MM.1S (cell line): ENCODE measurements at regions not wholly inside any gene's neighbourhood (a gene's known extent, or its start where the extent isn't known, plus 50 kb on each side); places are given as distances from the start of the nearest gene placed in this dataset.

ENCODE experiments used
- DNase-seq: peaks from one replicate; pipeline ENCODE4 v3.0.0-alpha.2; 2015
- H2AFZ ChIP-seq: fragments of 300-600 bp; sonication (generic); 2 replicates; pipeline ENCODE4 v1.6.0; 2016; ENCODE audit warnings: antibody characterized with exemption, low read length
- H3F3A ChIP-seq: fragments of 300-600 bp; sonication (generic); 2 replicates; pipeline ENCODE4 v1.6.1; 2016; ENCODE audit warnings: mild to moderate bottlenecking, antibody characterized with exemption, low read length, moderate library complexity, mixed read lengths; ENCODE audit not compliant: insufficient read depth
- H3K27ac ChIP-seq: fragments of 300-600 bp; sonication (generic); 2 replicates; pipeline ENCODE4 v1.5.1; 2016; ENCODE audit warnings: mild to moderate bottlenecking, low read length
- H3K27me3 ChIP-seq: fragments of 300-600 bp; sonication (generic); replicated peaks from 2 replicates; pipeline ENCODE4 v1.6.0; 2016; ENCODE audit warnings: low read length; ENCODE audit not compliant: insufficient read depth
- H3K36me3 ChIP-seq: fragments of 300-600 bp; sonication (generic); replicated peaks from 2 replicates; pipeline ENCODE4 v1.6.1; 2016; ENCODE audit warnings: mild to moderate bottlenecking, low read length, mixed read lengths; ENCODE audit not compliant: insufficient read depth
- H3K4me1 ChIP-seq: fragments of 300-600 bp; sonication (generic); 2 replicates; pipeline ENCODE4 v1.6.1; 2016; ENCODE audit warnings: low read length, mixed read lengths
- H3K4me2 ChIP-seq: fragments of 300-600 bp; sonication (generic); 2 replicates; pipeline ENCODE4 v1.6.0; 2016; ENCODE audit warnings: low read depth, low read length
- H3K4me3 ChIP-seq: fragments of 300-600 bp; sonication (generic); 2 replicates; pipeline ENCODE4 v1.5.1; 2016; ENCODE audit warnings: low read length, mixed read lengths
- H3K79me2 ChIP-seq: fragments of 300-600 bp; sonication (generic); 2 replicates; pipeline ENCODE4 v1.6.1; 2016; ENCODE audit warnings: mixed run types, low read length, mixed read lengths
- H3K9ac ChIP-seq: fragments of 300-600 bp; sonication (generic); 2 replicates; pipeline ENCODE4 v1.6.1; 2016; ENCODE audit warnings: low read length, mixed read lengths
- H3K9me2 ChIP-seq: fragments of 300-600 bp; sonication (generic); replicated peaks from 2 replicates; pipeline ENCODE4 v1.6.1; 2016; ENCODE audit warnings: mild to moderate bottlenecking, low read length, mixed read lengths; ENCODE audit not compliant: insufficient read depth
- H3K9me3 ChIP-seq: fragments of 300-600 bp; sonication (generic); replicated peaks from 2 replicates; pipeline ENCODE4 v1.6.1; 2016; ENCODE audit warnings: mild to moderate bottlenecking, low read length, mixed read lengths; ENCODE audit not compliant: insufficient read depth
- H4K20me1 ChIP-seq: fragments of 300-600 bp; sonication (generic); 2 replicates; pipeline ENCODE4 v1.6.1; 2016; ENCODE audit warnings: mild to moderate bottlenecking, low read length, moderate library complexity, mixed read lengths; ENCODE audit not compliant: insufficient read depth
- CTCF ChIP-seq: fragments of 300-600 bp; sonication (generic); IDR thresholded peaks from 2 replicates; pipeline ENCODE4 v1.5.1; 2016; ENCODE audit warnings: antibody characterized with exemption, low read length, mixed read lengths
- EZH2 ChIP-seq: fragments of 300-600 bp; sonication (generic); optimal IDR thresholded peaks from 2 replicates; pipeline ENCODE3; 2017; ENCODE audit warnings: low read depth, mild to moderate bottlenecking, antibody characterized with exemption, low read length, mixed read lengths
- EZH2phosphoT487 ChIP-seq: fragments of 300-600 bp; sonication (generic); IDR thresholded peaks from 2 replicates; pipeline ENCODE4 v1.6.1; 2018; ENCODE audit warnings: antibody characterized with exemption, low read length

DNA sequence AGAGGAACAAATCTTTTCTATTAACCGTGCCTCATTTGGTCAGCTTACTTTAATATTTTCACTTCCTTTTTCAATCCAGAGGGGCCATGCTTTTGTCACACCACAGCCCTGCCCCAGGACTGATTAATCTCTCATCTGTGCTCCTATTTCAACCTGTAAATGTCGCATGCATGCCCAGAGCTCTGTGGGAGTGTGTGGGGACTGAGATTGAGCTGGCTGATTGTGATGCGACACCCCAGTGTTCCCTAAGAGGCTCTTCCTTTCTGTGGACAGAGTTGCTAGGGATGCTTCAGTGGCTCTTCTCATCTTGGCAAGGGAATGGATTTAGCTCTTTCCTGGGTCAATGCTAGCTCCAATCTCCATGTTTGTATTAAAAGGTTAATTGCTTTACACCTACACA, 249.6 kb downstream of the TDRD3 start:
- H2AFZ ChIP-seq, result no peak overlapping the region
- H3K4me3 ChIP-seq, result no peak overlapping the region
- no peaks in the 10 kb centered on the region for H3K4me1 ChIP-seq

GRCh38 chr13:60645676-60646075, 248.7 kb downstream of the TDRD3 start:
- Histone ChIP-seq H3K27me3 (no peaks in the 10 kb centered on the region), H4K20me1 (no peaks in the 10 kb centered on the region), H3K9me3 (no peaks in the 10 kb centered on the region), H3K36me3 (no peaks in the 10 kb centered on the region), H3K27ac (no peak overlapping the region), H3K9ac (no peak overlapping the region), H3K4me3 (no peak overlapping the region), H2AFZ (no peak overlapping the region), H3F3A (no peaks in the 10 kb centered on the region), H3K4me2 (no peak overlapping the region), H3K4me1 (no peaks in the 10 kb centered on the region), H3K9me2 (no peaks in the 10 kb centered on the region), H3K79me2 (no peaks in the 10 kb centered on the region)
- TF ChIP-seq CTCF, result no peak
- TF ChIP-seq EZH2, result no peak
- no peak for TF ChIP-seq EZH2phosphoT487
- DNase-seq, result no peak

More for the DNA sequence above, 249.6 kb downstream of the TDRD3 start:
- H4K20me1 ChIP-seq, result no peaks in the 10 kb centered on the region
- no peaks in the 10 kb centered on the region for H3K9me2 ChIP-seq
- no peaks in the 10 kb centered on the region for H3K9me3 ChIP-seq
- no peaks in the 10 kb centered on the region for H3F3A ChIP-seq
- H3K27me3 ChIP-seq, result no peaks in the 10 kb centered on the region
- H3K4me2 ChIP-seq, result no peak overlapping the region
- no peaks in the 10 kb centered on the region for H3K36me3 ChIP-seq
- no peak for TF ChIP-seq EZH2
- TF ChIP-seq CTCF, result no peak
- no peak for TF ChIP-seq EZH2phosphoT487
- H3K79me2 ChIP-seq, result no peaks in the 10 kb centered on the region
- DNase-seq, result no peak
- H3K27ac ChIP-seq, result no peak overlapping the region
- H3K9ac ChIP-seq, result no peak overlapping the region

GRCh38 chr13:60642552-60642951, 245.5 kb downstream of the TDRD3 start:
- no peak overlapping the region for H2AFZ ChIP-seq
- no peaks in the 10 kb centered on the region for H4K20me1 ChIP-seq
- no peaks in the 10 kb centered on the region for H3K9me3 ChIP-seq
- no peaks in the 10 kb centered on the region for H3K4me1 ChIP-seq
- H3K27me3 ChIP-seq, result no peaks in the 10 kb centered on the region
- no peak for TF ChIP-seq EZH2phosphoT487
- TF ChIP-seq EZH2, result no peak
- TF ChIP-seq CTCF, result no peak
- H3K9ac ChIP-seq, result no peak overlapping the region
- H3K79me2 ChIP-seq, result no peaks in the 10 kb centered on the region
- no peaks in the 10 kb centered on the region for H3K9me2 ChIP-seq
- H3K4me2 ChIP-seq, result no peak overlapping the region
- H3F3A ChIP-seq, result no peaks in the 10 kb centered on the region
- H3K27ac ChIP-seq, result no peak overlapping the region
- no peak overlapping the region for H3K4me3 ChIP-seq
- no peak for DNase-seq
- no peaks in the 10 kb centered on the region for H3K36me3 ChIP-seq
